Upper lobe of left lung (tissue), 6 donors: ENCODE measurements at regions not wholly inside any gene's neighbourhood (a gene's known extent, or its start where the extent isn't known, plus 50 kb on each side); places are given as distances from the start of the nearest gene placed in this dataset.

Experiments
- ATAC-seq, 2 donors: fragments of 200-7000 bp; cut with Tn5 transposase; one replicate each; pipeline ENCODE4 v1.9.1; 2022; ENCODE audit warnings: mild to moderate bottlenecking in 2 of 2, moderate library complexity in 2 of 2; ENCODE audit not compliant: low FRiP score in 2 of 2
- DNase-seq, 2 donors: peaks; one replicate each; pipeline ENCODE4 v3.0.0-alpha.2; 2019 to 2020
- H3K27ac ChIP-seq, 4 donors: fragments of 200-600 bp; sonication (generic); one replicate each; pipeline ENCODE4 v1.5.1; 2016 to 2019
- H3K27me3 ChIP-seq, 4 donors: fragments of 200-600 bp; sonication (generic); one replicate each; pipeline ENCODE4 v1.5.1; 2017 to 2019
- H3K36me3 ChIP-seq, 4 donors: fragments of 200-600 bp; sonication (generic); one replicate each; pipeline ENCODE4 v1.5.1; 2016 to 2019
- H3K4me1 ChIP-seq, 4 donors: fragments of 200-600 bp; sonication (generic); one replicate each; pipeline ENCODE4 v1.5.1; 2018 to 2019
- H3K4me3 ChIP-seq, 4 donors: fragments of 200-600 bp; sonication (generic); one replicate each; pipeline ENCODE4 v1.5.1; 2017 to 2019; ENCODE audit warnings: mild to moderate bottlenecking in 2 of 4, moderate library complexity in 1 of 4
- H3K9me3 ChIP-seq, 4 donors: fragments of 200-600 bp; sonication (generic); one replicate each; pipeline ENCODE4 v1.5.1; 2018 to 2019
- EP300 ChIP-seq, 4 donors: sonication (generic); formaldehyde crosslinking; IDR thresholded peaks; one replicate each; pipeline ENCODE4 v1.5.1; 2017; ENCODE audit warnings: antibody characterized with exemption in 4 of 4, control low read depth in 2 of 4
- POLR2A ChIP-seq, 4 donors: fragments of 450-650 bp; IDR thresholded peaks; one replicate each; pipeline ENCODE4 v1.5.1; 2016 to 2017; ENCODE audit warnings: antibody characterized with exemption in 4 of 4, mild to moderate bottlenecking in 2 of 4
- POLR2AphosphoS5 ChIP-seq, 2 donors: sonication (generic); formaldehyde crosslinking; IDR thresholded peaks; one replicate each; pipeline ENCODE4 v1.5.1; 2017; ENCODE audit warnings: antibody characterized with exemption in 2 of 2
- WGBS, 2 donors: methylation state at CpG; one replicate each; pipeline ENCODE4 v1.1.5; 2017 to 2018; 5-methylcytosine and 5-hydroxymethylcytosine counted together
- TF ChIP-seq, protein P1 (sequence below), 6 experiments: fragments of 450-650 bp in 4 of 6; fragments of 200-600 bp in 2 of 6; sonication (generic) in 2 of 6; IDR thresholded peaks; one replicate each; pipeline ENCODE4 v1.5.1; 2016 to 2019; ENCODE audit warnings: antibody characterized with exemption in 6 of 6
- donor health status: DM: no; HTN: no; CAD: no; lungs with moderate emphysema.
- donor health status: DM: no; HTN: yes; CAD: no; lungs with severe emphysema.

DNA sequence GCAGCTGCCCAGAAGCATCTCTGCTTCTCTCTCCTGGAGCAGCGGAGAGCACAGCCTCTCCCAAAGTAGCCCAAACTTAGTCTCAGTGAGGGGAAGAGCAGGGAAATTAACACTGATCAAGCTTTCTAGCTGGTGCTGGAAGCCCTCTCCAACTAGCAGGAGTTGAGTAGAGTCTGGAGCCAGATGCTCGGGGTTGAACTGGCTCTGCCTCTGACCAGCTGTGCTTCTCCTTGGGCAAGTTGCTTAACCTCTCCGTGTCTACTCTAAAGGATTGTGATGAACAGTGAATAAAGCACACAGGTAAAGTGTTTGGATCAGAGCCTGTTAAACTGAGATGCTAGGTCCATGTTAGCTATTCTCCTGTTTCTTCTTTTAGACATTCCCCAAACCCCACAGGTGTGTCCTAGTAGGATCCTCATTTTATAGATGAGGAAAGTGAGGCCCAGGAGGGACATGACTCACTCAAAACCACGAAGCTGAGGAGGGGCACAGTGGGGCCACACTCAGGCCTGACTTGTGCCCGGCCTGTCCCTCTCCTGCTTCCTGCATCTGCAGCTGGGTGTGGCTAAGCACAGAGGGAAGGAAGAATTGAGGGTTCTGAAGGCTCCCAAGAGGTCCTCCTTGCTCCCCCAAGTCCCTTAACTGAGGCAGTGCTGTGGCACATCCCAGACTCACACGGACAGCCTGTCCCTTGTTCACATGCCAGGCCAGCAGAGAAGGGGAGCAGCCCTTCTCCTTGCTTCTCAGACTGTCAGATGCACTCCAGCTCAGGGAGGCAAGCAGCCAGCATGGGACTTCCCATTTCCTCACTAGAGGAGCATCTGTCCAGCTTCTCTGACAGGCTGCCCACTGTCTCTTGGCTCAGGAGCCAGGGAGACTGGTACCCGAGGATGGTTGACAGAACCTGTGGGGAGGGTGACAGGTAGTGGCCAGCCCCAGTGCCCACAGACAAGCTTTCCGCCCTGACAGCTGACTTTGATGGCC, 152.0 kb upstream of the IGSF21 start:
- WGBS, 2 donors = 61 to 74% methylated on average over 5 to 8 of the region's 8 CpGs
- H3K36me3 ChIP-seq = no peaks in the 10 kb centered on the region
- ATAC-seq (peak in 1 of 2 donors; percentile 30), DNase-seq (no peak)
- H3K9me3 ChIP-seq = no peaks in the 10 kb centered on the region
- H3K27ac ChIP-seq = no peak overlapping the region
- no peak overlapping the region for H3K4me3 ChIP-seq
- TF ChIP-seq EP300 (IDR thresholded peaks at IDR 0.05) (no peak), POLR2AphosphoS5 (IDR thresholded peaks at IDR 0.05) (no peak), POLR2A (IDR thresholded peaks at IDR 0.05) (no peak)
- TF ChIP-seq, protein P1, sequence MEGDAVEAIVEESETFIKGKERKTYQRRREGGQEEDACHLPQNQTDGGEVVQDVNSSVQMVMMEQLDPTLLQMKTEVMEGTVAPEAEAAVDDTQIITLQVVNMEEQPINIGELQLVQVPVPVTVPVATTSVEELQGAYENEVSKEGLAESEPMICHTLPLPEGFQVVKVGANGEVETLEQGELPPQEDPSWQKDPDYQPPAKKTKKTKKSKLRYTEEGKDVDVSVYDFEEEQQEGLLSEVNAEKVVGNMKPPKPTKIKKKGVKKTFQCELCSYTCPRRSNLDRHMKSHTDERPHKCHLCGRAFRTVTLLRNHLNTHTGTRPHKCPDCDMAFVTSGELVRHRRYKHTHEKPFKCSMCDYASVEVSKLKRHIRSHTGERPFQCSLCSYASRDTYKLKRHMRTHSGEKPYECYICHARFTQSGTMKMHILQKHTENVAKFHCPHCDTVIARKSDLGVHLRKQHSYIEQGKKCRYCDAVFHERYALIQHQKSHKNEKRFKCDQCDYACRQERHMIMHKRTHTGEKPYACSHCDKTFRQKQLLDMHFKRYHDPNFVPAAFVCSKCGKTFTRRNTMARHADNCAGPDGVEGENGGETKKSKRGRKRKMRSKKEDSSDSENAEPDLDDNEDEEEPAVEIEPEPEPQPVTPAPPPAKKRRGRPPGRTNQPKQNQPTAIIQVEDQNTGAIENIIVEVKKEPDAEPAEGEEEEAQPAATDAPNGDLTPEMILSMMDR (IDR thresholded peaks at IDR 0.05) = no peak
- H3K27me3 ChIP-seq = no peaks in the 10 kb centered on the region
- H3K4me1 ChIP-seq = no peaks in the 10 kb centered on the region

DNA sequence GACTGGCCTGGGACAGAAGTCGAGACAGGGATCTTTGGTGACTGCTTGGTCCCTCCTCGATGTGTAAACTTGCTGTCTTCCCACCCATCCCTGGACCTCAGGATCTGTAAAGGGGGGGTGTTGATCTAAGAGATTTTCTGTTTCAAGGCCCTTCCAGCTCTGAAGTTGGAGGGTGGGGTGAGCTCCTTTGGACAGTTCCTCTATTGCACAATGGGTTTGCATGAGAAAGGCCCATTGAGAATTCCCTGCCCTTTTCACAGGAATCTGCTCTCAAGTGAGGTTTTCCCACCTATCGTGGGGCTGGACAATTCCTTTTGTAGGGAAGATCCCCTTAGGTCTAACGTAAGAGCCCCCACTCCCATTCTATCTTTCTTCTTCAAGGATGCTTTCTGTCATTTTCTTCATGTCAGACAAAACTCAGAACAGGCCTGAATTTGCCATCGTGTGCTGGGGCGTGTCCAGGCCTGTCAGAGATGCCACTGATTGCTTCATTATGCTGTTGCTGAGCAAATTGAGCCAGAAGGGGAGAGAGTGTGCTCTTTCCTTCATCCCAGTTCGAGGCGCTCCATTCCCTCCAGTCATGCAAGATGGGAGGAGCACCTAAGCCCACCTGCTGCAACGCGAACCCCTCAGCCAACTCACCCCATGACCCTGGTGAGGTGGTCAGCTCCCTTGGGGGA, 149.9 kb upstream of the IGSF21 start:
- no peak overlapping the region for H3K4me3 ChIP-seq
- no peaks in the 10 kb centered on the region for H3K9me3 ChIP-seq
- H3K27me3 ChIP-seq = no peaks in the 10 kb centered on the region
- ATAC-seq (peak in 1 of 2 donors; percentile 48), DNase-seq (no peak)
- H3K36me3 ChIP-seq = no peaks in the 10 kb centered on the region
- WGBS, 2 donors = 44 to 65% methylated on average over 7 to 9 of the region's 10 CpGs
- no peak overlapping the region for H3K27ac ChIP-seq
- no peaks in the 10 kb centered on the region for H3K4me1 ChIP-seq
- no peak for TF ChIP-seq POLR2AphosphoS5 (IDR thresholded peaks at IDR 0.05)
- TF ChIP-seq EP300 (IDR thresholded peaks at IDR 0.05) = no peak
- TF ChIP-seq POLR2A (IDR thresholded peaks at IDR 0.05) = no peak
- TF ChIP-seq, protein P1 (IDR thresholded peaks at IDR 0.05) = no peak

DNA sequence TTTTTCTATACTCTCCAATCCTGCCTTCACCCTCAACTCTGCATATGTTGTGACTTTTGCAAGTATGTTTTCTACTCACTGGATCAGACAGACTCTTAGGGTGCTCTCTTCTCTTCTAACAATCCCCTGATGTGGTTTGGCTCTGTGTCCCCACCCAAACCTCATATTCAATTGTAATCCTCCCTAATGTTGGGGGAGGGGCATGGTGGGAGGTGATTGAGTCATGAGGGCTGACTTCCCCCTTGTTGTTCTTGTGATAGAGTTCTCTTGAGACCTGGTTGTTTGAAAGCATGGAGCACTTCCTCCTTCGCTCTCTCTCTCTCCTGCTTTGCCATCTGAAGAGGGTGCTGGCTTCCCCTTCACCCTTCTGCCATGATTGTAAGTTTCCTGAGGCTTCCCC, 148.9 kb upstream of the IGSF21 start:
- H3K27me3 ChIP-seq = no peaks in the 10 kb centered on the region
- no peaks in the 10 kb centered on the region for H3K9me3 ChIP-seq
- H3K27ac ChIP-seq = no peak overlapping the region
- ATAC-seq (no peak), DNase-seq (no peak)
- no peaks in the 10 kb centered on the region for H3K4me1 ChIP-seq
- TF ChIP-seq POLR2AphosphoS5 (IDR thresholded peaks at IDR 0.05) (no peak), POLR2A (IDR thresholded peaks at IDR 0.05) (no peak), EP300 (IDR thresholded peaks at IDR 0.05) (no peak)
- TF ChIP-seq, protein P1 (IDR thresholded peaks at IDR 0.05) = no peak
- no peaks in the 10 kb centered on the region for H3K36me3 ChIP-seq
- whole genome bisulfite sequencing, 2 donors = 33 to 50% methylated on average over 1 of the region's 1 CpG
- H3K4me3 ChIP-seq = no peak overlapping the region

DNA sequence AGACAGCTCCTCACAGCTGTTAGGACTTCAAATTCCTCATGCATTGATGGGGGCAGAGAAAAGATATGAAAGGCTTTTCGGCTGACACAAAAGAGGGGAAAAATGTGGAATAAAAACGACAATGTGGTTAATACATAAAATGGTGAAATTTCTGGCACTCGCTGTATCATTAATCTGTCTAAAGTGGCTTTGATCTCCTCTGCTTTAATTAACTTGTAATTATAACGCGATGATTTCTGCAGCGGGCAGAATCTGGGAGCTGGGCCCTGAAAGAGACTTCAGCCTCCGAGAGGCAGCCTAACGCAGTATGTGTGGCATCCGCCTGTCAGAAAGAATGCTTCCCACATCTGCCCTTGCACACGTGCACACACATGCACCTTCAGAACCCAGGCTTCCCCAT, 144.1 kb upstream of the IGSF21 start:
- no peak for DNase-seq
- no peak for TF ChIP-seq POLR2AphosphoS5 (IDR thresholded peaks at IDR 0.05)
- no peak for TF ChIP-seq POLR2A (IDR thresholded peaks at IDR 0.05)
- no peak for TF ChIP-seq EP300 (IDR thresholded peaks at IDR 0.05)
- TF ChIP-seq, protein P1 (IDR thresholded peaks at IDR 0.05) = no peak
- Histone ChIP-seq H3K9me3 (no peaks in the 10 kb centered on the region), H3K4me1 (no peaks in the 10 kb centered on the region), H3K36me3 (no peaks in the 10 kb centered on the region), H3K27ac (no peak overlapping the region), H3K4me3 (no peak overlapping the region), H3K27me3 (no peaks in the 10 kb centered on the region)
- no peak for ATAC-seq
- 72 to 73% methylated on average over 8 to 10 of the region's 10 CpGs for WGBS, 2 donors
